Mesenchymal stem cell (in vitro differentiated cells and primary cell): ENCODE measurements at regions not wholly inside any gene's neighbourhood (a gene's known extent, or its start where the extent isn't known, plus 50 kb on each side); places are given as distances from the start of the nearest gene placed in this dataset.

Source experiments
- DNase-seq: peaks from one replicate; pipeline ENCODE4 v3.0.0-alpha.2; 2013
- H2AFZ ChIP-seq: one replicate; pipeline ENCODE4 v1.6.1; 2013; ENCODE audit warnings: low read depth, mild to moderate bottlenecking, control low read depth, inconsistent platforms, low read length, moderate library complexity
- H2AK5ac ChIP-seq: 2 replicates; pipeline ENCODE4 v1.6.1; 2013; ENCODE audit warnings: low read length, moderate library complexity, mild to moderate bottlenecking, inconsistent platforms; ENCODE audit not compliant: severe bottlenecking
- H2BK120ac ChIP-seq: one replicate; pipeline ENCODE4 v1.6.1; 2013; ENCODE audit warnings: low read depth, mild to moderate bottlenecking, inconsistent platforms, low read length, moderate library complexity
- H2BK12ac ChIP-seq, 2 experiments: one replicate each; pipeline ENCODE4 v1.6.1; 2013; ENCODE audit warnings: inconsistent platforms in 2 of 2, low read length in 2 of 2, mild to moderate bottlenecking in 2 of 2, moderate library complexity in 2 of 2, control low read depth in 1 of 2
- H2BK15ac ChIP-seq: one replicate; pipeline ENCODE4 v1.6.1; 2013; ENCODE audit warnings: mild to moderate bottlenecking, low read depth, inconsistent platforms; ENCODE audit not compliant: poor library complexity, severe bottlenecking
- H2BK5ac ChIP-seq: 2 replicates; pipeline ENCODE4 v1.6.1; 2013; ENCODE audit warnings: low read depth, mild to moderate bottlenecking, low read length, control low read depth, inconsistent platforms; ENCODE audit not compliant: poor library complexity, severe bottlenecking
- H3K14ac ChIP-seq, 2 experiments: one replicate each; pipeline ENCODE4 v1.6.1; 2013; ENCODE audit warnings: inconsistent platforms in 2 of 2, low read length in 2 of 2, control low read depth in 1 of 2, mild to moderate bottlenecking in 1 of 2, moderate library complexity in 1 of 2
- H3K18ac ChIP-seq, 2 experiments: one replicate each; pipeline ENCODE4 v1.6.1; 2013; ENCODE audit warnings: inconsistent platforms in 2 of 2, low read length in 2 of 2, control low read depth in 1 of 2, low read depth in 1 of 2, mild to moderate bottlenecking in 1 of 2
- H3K23ac ChIP-seq, 2 experiments: one replicate each; pipeline ENCODE4 v1.6.1; 2013; ENCODE audit warnings: inconsistent platforms in 2 of 2, low read length in 2 of 2, mild to moderate bottlenecking in 2 of 2, moderate library complexity in 2 of 2, control low read depth in 1 of 2
- H3K27ac ChIP-seq: 2 replicates; pipeline ENCODE4 v1.5.1; 2013; ENCODE audit warnings: mild to moderate bottlenecking, moderate library complexity, low read length, control low read depth, inconsistent platforms; ENCODE audit not compliant: poor library complexity, severe bottlenecking
- H3K27me3 ChIP-seq, 2 experiments: 2 replicates each; pipeline versions ENCODE4 v1.6.1 to v1.7.0; 2013; ENCODE audit warnings: low read length in 2 of 2, mild to moderate bottlenecking in 2 of 2, moderate library complexity in 2 of 2, control low read depth in 1 of 2, inconsistent platforms in 1 of 2; ENCODE audit not compliant: control insufficient read depth in 1 of 2, insufficient read depth in 1 of 2
- H3K36me3 ChIP-seq, 2 experiments: 2 replicates each; pipeline versions ENCODE4 v1.6.1 to v1.7.0; 2013; ENCODE audit warnings: low read length in 2 of 2, control low read depth in 1 of 2, inconsistent platforms in 1 of 2, low read depth in 1 of 2, mild to moderate bottlenecking in 1 of 2; ENCODE audit not compliant: insufficient read depth in 2 of 2, control insufficient read depth in 1 of 2
- H3K4ac ChIP-seq, 2 experiments: one replicate each; pipeline ENCODE4 v1.6.1; 2013; ENCODE audit warnings: inconsistent platforms in 2 of 2, low read length in 2 of 2, mild to moderate bottlenecking in 2 of 2, moderate library complexity in 2 of 2, control low read depth in 1 of 2, low read depth in 1 of 2
- H3K4me1 ChIP-seq: 2 replicates; pipeline ENCODE4 v1.6.1; 2013; ENCODE audit warnings: low read depth, low read length, control low read depth; ENCODE audit not compliant: control insufficient read depth, insufficient read depth
- H3K4me2 ChIP-seq: 2 replicates; pipeline ENCODE4 v1.6.1; 2013; ENCODE audit warnings: low read length, mild to moderate bottlenecking, inconsistent platforms; ENCODE audit not compliant: poor library complexity, severe bottlenecking
- H3K4me3 ChIP-seq, 2 experiments: 2 replicates each; pipeline versions ENCODE4 v1.5.1 to v1.7.0; 2013; ENCODE audit warnings: low read length in 2 of 2, mild to moderate bottlenecking in 2 of 2, control low read depth in 1 of 2, low read depth in 1 of 2; ENCODE audit not compliant: insufficient read depth in 1 of 2
- H3K79me1 ChIP-seq: replicated peaks from 2 replicates; pipeline ENCODE4 v1.6.1; 2013; ENCODE audit warnings: mild to moderate bottlenecking, control low read depth, low read length, inconsistent platforms; ENCODE audit not compliant: poor library complexity, severe bottlenecking
- H3K9ac ChIP-seq: 2 replicates; pipeline ENCODE4 v1.7.0; 2013; ENCODE audit warnings: mild to moderate bottlenecking, low read length, moderate library complexity
- H3K9me3 ChIP-seq: 2 replicates; pipeline ENCODE4 v1.7.0; 2013; ENCODE audit warnings: mild to moderate bottlenecking, low read length; ENCODE audit not compliant: control insufficient read depth
- H4K8ac ChIP-seq: one replicate; pipeline ENCODE4 v1.6.1; 2013; ENCODE audit warnings: inconsistent platforms, mild to moderate bottlenecking, low read length, moderate library complexity
- H4K91ac ChIP-seq: one replicate; pipeline ENCODE4 v1.6.1; 2013; ENCODE audit warnings: mild to moderate bottlenecking, low read length, inconsistent platforms
- whole genome bisulfite sequencing: methylation state at CpG from one replicate; pipeline ENCODE4 v1.1.7; 2013; ENCODE audit warnings: mixed read lengths; 5-methylcytosine and 5-hydroxymethylcytosine counted together

GRCh38 chr13:74210693-74211393, 76.6 kb upstream of the KLF12 start:
- no peaks in the 10 kb centered on the region for H3K36me3 ChIP-seq
- H3K27ac ChIP-seq = peak overlapping the region; percentile 44
- no peak overlapping the region for H2BK5ac ChIP-seq
- H4K91ac ChIP-seq = peak overlapping the region; percentile 67
- H2BK12ac ChIP-seq = peak overlapping the region; percentile 54 to 59
- H3K27me3 ChIP-seq = no peaks in the 10 kb centered on the region
- H3K18ac ChIP-seq = peak overlapping the region; percentile 18 to 60
- no peaks in the 10 kb centered on the region for H3K4me1 ChIP-seq
- no peak overlapping the region for H3K4me3 ChIP-seq
- H3K79me1 ChIP-seq = no peaks in the 10 kb centered on the region
- no peaks in the 10 kb centered on the region for H3K9me3 ChIP-seq
- H2BK120ac ChIP-seq = no peak overlapping the region
- H4K8ac ChIP-seq = peak overlapping the region; percentile 52
- peak overlapping the region in 1 of 2 experiments; percentile 91 for H3K4ac ChIP-seq
- H2AFZ ChIP-seq = no peak overlapping the region
- peak; percentile 93 for DNase-seq
- H2AK5ac ChIP-seq = no peak overlapping the region
- H2BK15ac ChIP-seq = no peak overlapping the region
- no peak overlapping the region for H3K23ac ChIP-seq
- 19% methylated on average over 4 of the region's 4 CpGs for WGBS
- H3K9ac ChIP-seq = peak overlapping the region; percentile 54
- H3K4me2 ChIP-seq = no peak overlapping the region
- H3K14ac ChIP-seq = no peak overlapping the region

GRCh38 chr13:74206855-74207254, 72.7 kb upstream of the KLF12 start:
- Histone ChIP-seq H3K27ac (peak overlapping the region; percentile 83), H2BK15ac (no peak overlapping the region), H3K18ac (no peak overlapping the region), H4K91ac (peak overlapping the region; percentile 53), H4K8ac (no peak overlapping the region), H3K4me2 (no peak overlapping the region), H2BK120ac (no peak overlapping the region), H3K23ac (no peak overlapping the region), H2BK12ac (no peak overlapping the region), H3K4ac (no peak overlapping the region), H2AFZ (no peak overlapping the region), H2BK5ac (no peak overlapping the region), H3K14ac (no peak overlapping the region), H3K4me1 (no peaks in the 10 kb centered on the region), H3K9me3 (peaks cover 9% of the 10 kb centered on the region), H3K9ac (no peak overlapping the region), H3K4me3 (no peak overlapping the region), H2AK5ac (peak overlapping the region; percentile 61), H3K79me1 (no peaks in the 10 kb centered on the region), H3K27me3 (no peaks in the 10 kb centered on the region), H3K36me3 (no peaks in the 10 kb centered on the region)
- DNase-seq = no peak
- WGBS = 100% methylated on average over 1 of the region's 1 CpG

GRCh38 chr13:74206061-74206561, 71.9 kb upstream of the KLF12 start:
- no peaks in the 10 kb centered on the region for H3K79me1 ChIP-seq
- H3K9me3 ChIP-seq = peaks cover 9% of the 10 kb centered on the region
- H4K8ac ChIP-seq = no peak overlapping the region
- no peak overlapping the region for H4K91ac ChIP-seq
- H3K4me3 ChIP-seq = no peak overlapping the region
- H3K4ac ChIP-seq = no peak overlapping the region
- H2BK12ac ChIP-seq = no peak overlapping the region
- H3K23ac ChIP-seq = no peak overlapping the region
- H2BK120ac ChIP-seq = no peak overlapping the region
- 0% methylated on average over 1 of the region's 2 CpGs for WGBS
- peak overlapping the region; percentile 90 for H3K27ac ChIP-seq
- no peaks in the 10 kb centered on the region for H3K27me3 ChIP-seq
- no peaks in the 10 kb centered on the region for H3K36me3 ChIP-seq
- H3K9ac ChIP-seq = no peak overlapping the region
- H3K14ac ChIP-seq = no peak overlapping the region
- H2BK5ac ChIP-seq = no peak overlapping the region
- no peaks in the 10 kb centered on the region for H3K4me1 ChIP-seq
- no peak overlapping the region for H2AFZ ChIP-seq
- no peak overlapping the region for H2BK15ac ChIP-seq
- no peak overlapping the region for H3K18ac ChIP-seq
- DNase-seq = peak; percentile 64
- no peak overlapping the region for H2AK5ac ChIP-seq
- H3K4me2 ChIP-seq = no peak overlapping the region

- no peak overlapping the region for H2AFZ ChIP-seq
- H3K4me1 ChIP-seq = no peaks in the 10 kb centered on the region
- H3K79me1 ChIP-seq = no peaks in the 10 kb centered on the region
- H3K18ac ChIP-seq = no peak overlapping the region
- no peak overlapping the region for H3K4me3 ChIP-seq
- H4K8ac ChIP-seq = no peak overlapping the region
- WGBS = 86% methylated on average over 2 of the region's 2 CpGs
- H3K9me3 ChIP-seq = peaks cover 9% of the 10 kb centered on the region
- no peak for DNase-seq
- no peak overlapping the region for H3K4ac ChIP-seq
- no peak overlapping the region for H2BK12ac ChIP-seq
- H3K23ac ChIP-seq = no peak overlapping the region
- H3K4me2 ChIP-seq = no peak overlapping the region
- peak overlapping the region; percentile 53 for H2AK5ac ChIP-seq
- no peak overlapping the region for H3K9ac ChIP-seq
- H2BK15ac ChIP-seq = no peak overlapping the region
- peak overlapping the region; percentile 90 for H3K27ac ChIP-seq
- H3K14ac ChIP-seq = no peak overlapping the region
- H3K27me3 ChIP-seq = no peaks in the 10 kb centered on the region
- no peak overlapping the region for H2BK120ac ChIP-seq
- peak overlapping the region; percentile 85 for H2BK5ac ChIP-seq
- no peak overlapping the region for H4K91ac ChIP-seq
- no peaks in the 10 kb centered on the region for H3K36me3 ChIP-seq
These were observed 71.1 kb upstream of the KLF12 start for GRCh38 chr13:74205313-74205690.
